Ascending aorta (tissue), 2 donors: ENCODE measurements at regions not wholly inside any gene's neighbourhood (a gene's known extent, or its start where the extent isn't known, plus 50 kb on each side); places are given as distances from the start of the nearest gene placed in this dataset.

Source experiments
- DNase-seq, 2 donors: peaks; one replicate each; pipeline ENCODE4 v3.0.0-alpha.2; 2019; ENCODE audit warnings: low spot score in 2 of 2
- H3K27ac ChIP-seq, 2 donors: fragments of 200-600 bp; sonication (generic); one replicate each; pipeline ENCODE4 v1.5.1; 2016 to 2017; ENCODE audit warnings: mild to moderate bottlenecking in 1 of 2
- H3K27me3 ChIP-seq: fragments of 200-600 bp; sonication (generic); one replicate; pipeline ENCODE4 v1.5.1; 2017
- H3K36me3 ChIP-seq, 2 donors: fragments of 200-600 bp; sonication (generic); one replicate each; pipeline ENCODE4 v1.5.1; 2016
- H3K4me1 ChIP-seq, 2 donors: fragments of 200-600 bp; sonication (generic); one replicate each; pipeline ENCODE4 v1.5.1; 2016 to 2017; ENCODE audit warnings: mild to moderate bottlenecking in 1 of 2
- H3K4me3 ChIP-seq, 2 donors: fragments of 200-600 bp; sonication (generic); one replicate each; pipeline ENCODE4 v1.5.1; 2016 to 2017; ENCODE audit warnings: mild to moderate bottlenecking in 1 of 2
- H3K9me3 ChIP-seq, 2 donors: fragments of 200-600 bp; sonication (generic); one replicate each; pipeline ENCODE4 v1.5.1; 2016
- CTCF ChIP-seq, 3 experiments: fragments of 200-600 bp in 2 of 3; fragments of 450-650 bp in 1 of 3; sonication (generic) in 2 of 3; IDR thresholded peaks; one replicate each; pipeline ENCODE4 v1.5.1; 2016 to 2019; ENCODE audit warnings: antibody characterized with exemption in 3 of 3, mild to moderate bottlenecking in 1 of 3, moderate library complexity in 1 of 3
- intact Hi-C: fragments of 100-400 bp; cut with DNase I; formaldehyde crosslinking; loops from one replicate; pipeline ENCODE4 v1.15.1; 2023

- no peak for TF ChIP-seq CTCF (IDR thresholded peaks at IDR 0.05)
- no peaks in the 10 kb centered on the region for H3K4me1 ChIP-seq
- no peak for DNase-seq
- no peaks in the 10 kb centered on the region for H3K36me3 ChIP-seq
- intact Hi-C loops = no loop called here
- H3K4me3 ChIP-seq = no peak overlapping the region
- no peaks in the 10 kb centered on the region for H3K9me3 ChIP-seq
- H3K27ac ChIP-seq = no peak overlapping the region
- no peaks in the 10 kb centered on the region for H3K27me3 ChIP-seq
Observed at GRCh38 chrX:140933016-140933415, 69.4 kb upstream of the SPANXB1 start.

GRCh38 chrX:140933874-140934655 is 68.3 kb upstream of the SPANXB1 start:
- Histone ChIP-seq H3K36me3 (no peaks in the 10 kb centered on the region), H3K4me1 (no peaks in the 10 kb centered on the region), H3K9me3 (no peaks in the 10 kb centered on the region), H3K27me3 (no peaks in the 10 kb centered on the region), H3K27ac (no peak overlapping the region), H3K4me3 (no peak overlapping the region)
- no peak for DNase-seq
- intact Hi-C loops = no loop called here
- no peak for TF ChIP-seq CTCF (IDR thresholded peaks at IDR 0.05)

- no peak overlapping the region for H3K27ac ChIP-seq
- intact Hi-C loops = no loop called here
- TF ChIP-seq CTCF (IDR thresholded peaks at IDR 0.05) = no peak
- no peak overlapping the region for H3K4me3 ChIP-seq
- no peaks in the 10 kb centered on the region for H3K4me1 ChIP-seq
- no peaks in the 10 kb centered on the region for H3K9me3 ChIP-seq
- DNase-seq = no peak
- H3K27me3 ChIP-seq = no peaks in the 10 kb centered on the region
- H3K36me3 ChIP-seq = no peaks in the 10 kb centered on the region
Observed at GRCh38 chrX:140943513-140943912, 58.9 kb upstream of the SPANXB1 start.

- DNase-seq = no peak
- Histone ChIP-seq H3K27ac (no peak overlapping the region), H3K36me3 (no peaks in the 10 kb centered on the region), H3K4me3 (no peak overlapping the region), H3K27me3 (no peaks in the 10 kb centered on the region), H3K9me3 (no peaks in the 10 kb centered on the region), H3K4me1 (no peaks in the 10 kb centered on the region)
- no peak for TF ChIP-seq CTCF (IDR thresholded peaks at IDR 0.05)
- intact Hi-C loops = no loop called here
Observed at GRCh38 chrX:140944710-140945109, 57.7 kb upstream of the SPANXB1 start.

- TF ChIP-seq CTCF (IDR thresholded peaks at IDR 0.05) = no peak
- intact Hi-C loops = no loop called here
- no peaks in the 10 kb centered on the region for H3K4me1 ChIP-seq
- DNase-seq = no peak
- H3K9me3 ChIP-seq = no peaks in the 10 kb centered on the region
- H3K27me3 ChIP-seq = no peaks in the 10 kb centered on the region
- H3K4me3 ChIP-seq = no peak overlapping the region
- H3K36me3 ChIP-seq = no peaks in the 10 kb centered on the region
- H3K27ac ChIP-seq = no peak overlapping the region
Observed at GRCh38 chrX:140948827-140949226, 53.6 kb upstream of the SPANXB1 start.

GRCh38 chrX:140949233-140949632 is 53.2 kb upstream of the SPANXB1 start:
- Histone ChIP-seq H3K27me3 (no peaks in the 10 kb centered on the region), H3K27ac (no peak overlapping the region), H3K4me3 (no peak overlapping the region), H3K36me3 (no peaks in the 10 kb centered on the region), H3K9me3 (no peaks in the 10 kb centered on the region), H3K4me1 (no peaks in the 10 kb centered on the region)
- TF ChIP-seq CTCF (IDR thresholded peaks at IDR 0.05) = no peak
- no peak for DNase-seq
- intact Hi-C loops = no loop called here
